HG03039 (cell line): ENCODE measurements at regions not wholly inside any gene's neighbourhood (a gene's known extent, or its start where the extent isn't known, plus 50 kb on each side); places are given as distances from the start of the nearest gene placed in this dataset.

Source experiments
- ATAC-seq: cut with Tn5 transposase; IDR thresholded peaks from one replicate; pipeline ENCODE4 v1.9.1; 2021; ENCODE audit warnings: mild to moderate bottlenecking, moderate library complexity; ENCODE audit not compliant: unreplicated experiment

- no peak for ATAC-seq
These were observed 385.6 kb downstream of the NR2F2 start for GRCh38 chr15:96716075-96716474.

GRCh38 chr15:96716478-96716877 lies 386.0 kb downstream of the NR2F2 start:
- no peak for ATAC-seq

DNA sequence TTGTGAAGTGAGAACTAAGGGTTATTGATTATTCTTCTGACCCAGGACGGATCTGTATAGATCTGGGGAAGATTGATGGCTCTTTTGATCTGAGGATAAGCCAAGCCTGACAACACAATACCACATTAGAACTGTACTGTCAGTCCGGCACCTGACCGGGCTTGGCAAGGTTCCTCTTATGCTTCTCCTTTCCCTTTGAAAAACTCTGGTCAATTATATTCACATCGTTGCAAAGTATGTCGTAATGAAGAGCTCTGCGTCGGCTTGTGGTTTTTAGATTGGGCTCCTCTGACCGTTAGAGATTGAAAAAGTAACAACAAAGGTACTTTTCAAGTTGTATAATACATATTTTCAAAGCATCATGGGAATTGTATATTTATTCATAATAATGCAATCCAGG lies 389.8 kb downstream of the NR2F2 start:
- ATAC-seq = no peak

DNA sequence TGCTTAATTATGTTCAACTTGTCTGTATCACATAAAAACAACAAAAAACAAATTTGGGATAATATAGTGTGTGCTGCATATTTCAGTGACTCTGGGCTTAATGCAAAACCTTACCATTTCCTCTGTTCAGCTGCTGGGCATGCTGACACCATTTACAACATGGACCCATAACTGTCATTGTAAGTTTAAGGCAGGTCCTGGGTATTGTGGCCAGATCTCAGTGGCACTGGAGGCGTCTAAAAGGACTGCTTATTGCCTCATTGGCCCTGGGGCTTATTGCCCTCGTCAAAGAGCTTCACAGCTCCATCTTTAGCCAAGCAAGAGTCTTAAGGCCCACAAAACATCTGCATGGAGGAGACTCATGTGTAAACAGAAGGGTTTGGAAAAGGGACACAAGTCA lies 390.2 kb downstream of the NR2F2 start:
- ATAC-seq = no peak

DNA sequence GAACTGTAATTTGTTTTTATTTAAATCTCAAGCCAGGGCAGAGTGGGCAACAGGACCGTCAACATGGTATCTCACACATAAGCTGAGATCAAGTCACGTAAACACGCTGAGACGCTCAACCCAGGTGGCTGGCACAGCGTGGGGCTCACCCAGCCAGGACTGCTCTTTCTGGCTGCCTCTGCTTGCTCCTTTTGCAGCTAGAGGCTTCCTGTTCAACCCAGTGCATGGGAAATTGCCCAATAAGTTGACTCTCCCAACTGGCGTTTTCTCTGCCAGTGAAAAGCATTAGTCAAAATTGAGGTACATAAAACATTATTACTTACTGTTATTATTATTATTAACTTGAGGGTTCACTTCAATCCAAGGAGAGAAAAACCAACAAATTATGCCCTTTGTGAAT lies 398.1 kb downstream of the NR2F2 start:
- ATAC-seq = no peak

- ATAC-seq = no peak
These were observed 402.2 kb downstream of the NR2F2 start for GRCh38 chr15:96732704-96733103.

GRCh38 chr15:96733721-96734120 lies 403.2 kb downstream of the NR2F2 start:
- no peak for ATAC-seq

GRCh38 chr15:96735632-96736240 lies 405.2 kb downstream of the NR2F2 start:
- no peak for ATAC-seq

DNA sequence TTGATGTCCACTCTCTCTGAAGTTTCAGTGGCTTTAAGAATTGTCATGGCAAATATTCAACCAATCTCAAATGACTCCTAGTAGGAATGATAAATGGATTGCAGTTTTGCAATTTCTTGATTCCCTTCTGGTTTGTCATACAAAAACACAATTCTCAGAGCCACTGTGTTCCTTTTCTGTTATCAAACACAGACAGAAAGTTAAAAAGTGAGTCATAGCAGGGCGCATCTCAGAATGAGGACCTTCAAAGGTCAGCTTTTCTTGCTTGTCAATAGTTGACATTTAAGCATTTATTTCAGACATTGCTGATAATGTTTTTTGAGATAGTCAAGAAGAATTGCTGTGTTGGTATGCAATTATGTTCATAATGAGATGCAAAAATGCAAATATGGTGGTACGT lies 405.9 kb downstream of the NR2F2 start:
- no peak for ATAC-seq

DNA sequence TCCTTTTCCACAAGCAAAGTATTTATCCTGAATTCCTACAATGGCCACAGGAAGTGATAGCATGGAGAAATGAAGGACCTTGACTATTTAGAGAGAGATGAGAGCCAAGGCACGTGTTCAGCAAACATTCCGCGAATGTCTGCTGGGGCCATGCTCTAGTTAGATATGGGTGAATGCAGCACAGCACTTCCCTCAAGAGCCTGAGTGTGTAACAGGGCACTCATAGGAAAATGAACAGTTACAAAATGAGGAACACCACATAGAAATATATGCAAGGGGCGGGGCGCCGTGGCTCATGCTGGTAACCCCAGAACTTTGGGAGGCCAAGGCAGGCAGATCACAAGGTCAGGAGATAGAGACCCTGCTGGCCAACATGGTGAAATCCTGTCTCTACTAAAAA lies 406.9 kb downstream of the NR2F2 start:
- ATAC-seq = no peak

DNA sequence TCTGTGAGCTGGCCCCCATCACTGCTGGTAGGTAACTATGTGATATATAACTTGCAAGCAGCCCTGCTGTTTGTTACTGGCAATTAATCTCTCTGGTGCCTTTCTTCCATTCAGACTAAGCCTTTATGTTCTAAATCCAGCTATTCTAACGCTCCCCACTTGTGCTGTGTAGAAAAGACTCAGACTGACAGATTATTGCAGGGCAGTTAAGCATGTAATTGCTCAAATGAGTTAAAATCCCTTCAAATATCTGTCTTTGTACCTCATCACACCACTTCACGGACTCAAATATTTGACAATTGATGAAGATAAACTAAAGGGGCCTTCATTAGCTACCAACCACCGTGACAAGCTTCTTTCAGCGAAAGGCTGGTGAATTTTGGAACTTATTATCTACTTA lies 416.2 kb downstream of the NR2F2 start:
- no peak for ATAC-seq

DNA sequence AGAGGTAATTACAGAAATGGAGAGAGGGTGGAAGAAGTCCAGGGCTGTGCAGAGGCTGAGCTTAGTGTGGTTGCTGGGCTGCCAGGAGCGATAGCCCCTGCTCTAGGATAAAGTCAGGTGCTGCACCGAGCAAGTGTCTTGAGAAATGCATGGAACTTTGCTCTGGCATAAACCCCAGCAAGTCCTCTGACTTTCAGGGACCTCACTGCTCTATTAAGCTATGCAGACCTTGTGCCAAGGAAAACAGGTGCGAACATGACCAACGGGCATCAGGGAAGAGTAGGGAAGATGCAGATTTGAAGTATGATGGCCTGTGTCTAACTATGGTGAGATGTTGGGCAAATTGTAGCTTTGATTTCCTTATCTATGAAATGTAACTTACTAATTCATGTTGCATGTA lies 416.8 kb downstream of the NR2F2 start:
- no peak for ATAC-seq

GRCh38 chr15:96750361-96750760 lies 419.9 kb downstream of the NR2F2 start:
- ATAC-seq = no peak

GRCh38 chr15:96756146-96756545 lies 425.6 kb downstream of the NR2F2 start:
- ATAC-seq = no peak

- ATAC-seq = no peak
These were observed 426.2 kb downstream of the NR2F2 start for GRCh38 chr15:96756656-96757055.

GRCh38 chr15:96762566-96762965 lies 432.1 kb downstream of the NR2F2 start:
- ATAC-seq = no peak

DNA sequence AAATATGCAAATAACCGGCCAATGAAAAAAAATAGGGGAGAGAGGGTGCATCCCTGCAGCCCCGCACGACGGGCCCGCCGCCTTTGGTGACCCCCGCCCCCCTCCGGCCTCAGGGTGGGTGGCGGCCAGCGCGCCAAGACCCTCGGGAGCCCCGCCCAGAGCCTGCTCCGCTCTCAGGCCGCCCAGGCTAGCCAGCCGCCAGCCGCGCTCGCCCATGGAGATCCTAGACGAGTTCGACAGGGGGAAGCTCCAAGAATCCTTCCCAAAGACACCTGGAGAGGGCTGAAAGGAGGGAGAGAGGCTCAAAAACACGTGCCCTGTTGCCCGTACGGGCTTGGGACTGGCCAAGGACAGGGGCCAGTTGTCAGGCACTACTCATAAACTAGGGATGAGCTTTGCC lies 434.0 kb downstream of the NR2F2 start:
- no peak for ATAC-seq

GRCh38 chr15:96764946-96765345 lies 434.4 kb downstream of the NR2F2 start:
- no peak for ATAC-seq

- ATAC-seq = no peak
These were observed 435.9 kb downstream of the NR2F2 start for GRCh38 chr15:96766366-96766765.

- no peak for ATAC-seq
These were observed 437.4 kb downstream of the NR2F2 start for GRCh38 chr15:96767703-96768434.

DNA sequence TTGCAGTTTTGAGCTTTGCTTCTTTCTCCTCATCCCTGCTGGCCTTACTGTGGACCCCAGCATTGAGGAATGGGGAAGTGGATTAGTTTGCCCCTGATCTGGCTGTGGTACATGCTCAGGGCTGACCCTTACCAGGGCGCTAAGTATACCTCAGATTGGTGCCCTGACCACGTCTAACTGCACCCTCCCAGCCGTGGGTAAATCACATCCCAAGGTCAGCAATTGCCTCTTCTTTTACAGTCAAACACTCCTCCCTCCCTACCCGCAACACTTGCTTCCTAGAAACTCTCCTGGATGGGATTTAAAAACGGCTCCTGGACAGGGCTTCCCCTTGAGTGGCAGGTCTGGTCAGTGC lies 437.9 kb downstream of the NR2F2 start:
- ATAC-seq = no peak

DNA sequence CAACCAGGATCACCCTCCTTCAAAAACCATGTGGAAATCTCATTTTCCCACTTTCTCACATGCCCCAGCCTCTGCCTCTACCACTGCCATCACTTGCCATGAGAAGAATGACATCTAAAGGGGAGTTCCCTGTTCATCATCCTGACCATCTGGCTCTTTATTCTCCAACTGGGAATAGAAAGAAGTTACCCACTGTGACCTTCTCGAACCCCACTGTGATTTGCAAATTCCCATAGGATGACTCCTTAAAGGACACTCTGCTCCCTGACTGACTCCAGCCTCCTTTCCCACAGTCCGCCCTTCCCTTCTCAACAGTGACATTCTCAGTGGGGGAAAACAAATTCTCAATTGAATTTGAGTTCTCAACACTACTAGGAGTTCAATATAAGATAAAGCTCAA lies 440.5 kb downstream of the NR2F2 start:
- no peak for ATAC-seq

- no peak for ATAC-seq
These were observed 443.7 kb downstream of the NR2F2 start for GRCh38 chr15:96774216-96774615.
